Transverse colon (tissue), 4 donors: ENCODE measurements at regions not wholly inside any gene's neighbourhood (a gene's known extent, or its start where the extent isn't known, plus 50 kb on each side); places are given as distances from the start of the nearest gene placed in this dataset.

ENCODE experiments used
- EP300 ChIP-seq: sonication (generic); formaldehyde crosslinking; IDR thresholded peaks from one replicate; pipeline ENCODE4 v1.6.1; 2017; ENCODE audit warnings: antibody characterized with exemption, low read depth
- POLR2A ChIP-seq: fragments of 450-650 bp; IDR thresholded peaks from one replicate; pipeline ENCODE4 v1.6.1; 2016; ENCODE audit warnings: antibody characterized with exemption, mild to moderate bottlenecking, moderate library complexity
- POLR2AphosphoS5 ChIP-seq, 3 donors: sonication (generic); formaldehyde crosslinking; IDR thresholded peaks; one replicate each; pipeline ENCODE4 v1.6.1; 2016; ENCODE audit warnings: antibody characterized with exemption in 3 of 3
- TF ChIP-seq, protein P1 (sequence below), 5 experiments: fragments of 200-600 bp in 3 of 5; fragments of 450-650 bp in 2 of 5; sonication (generic) in 3 of 5; IDR thresholded peaks; 1 replicate in 2 of 5; 2 replicates in 3 of 5; pipeline ENCODE4 v1.5.1; 2016 to 2017; ENCODE audit warnings: antibody characterized with exemption in 5 of 5, inconsistent platforms in 3 of 5, mild to moderate bottlenecking in 2 of 5, moderate library complexity in 1 of 5

DNA sequence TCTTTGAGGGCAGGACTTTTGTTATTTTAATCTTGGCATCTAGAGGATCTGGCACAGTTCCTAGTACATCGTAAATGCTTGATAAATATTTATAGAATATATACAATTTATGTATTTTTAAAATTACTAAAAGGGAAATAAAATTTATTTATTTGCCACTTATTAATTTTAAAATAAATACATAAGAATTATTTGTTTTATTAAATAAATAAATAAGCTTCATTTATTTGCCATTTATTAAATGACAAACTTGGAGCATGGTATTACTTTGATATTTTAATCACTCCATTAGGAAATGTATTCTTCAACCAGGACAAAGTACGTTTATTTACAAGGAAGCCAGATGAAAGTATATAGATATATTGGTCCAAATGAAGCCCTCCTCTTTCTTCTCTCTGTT lies 118.7 kb upstream of the LRIG3 start:
- TF ChIP-seq, protein P1, sequence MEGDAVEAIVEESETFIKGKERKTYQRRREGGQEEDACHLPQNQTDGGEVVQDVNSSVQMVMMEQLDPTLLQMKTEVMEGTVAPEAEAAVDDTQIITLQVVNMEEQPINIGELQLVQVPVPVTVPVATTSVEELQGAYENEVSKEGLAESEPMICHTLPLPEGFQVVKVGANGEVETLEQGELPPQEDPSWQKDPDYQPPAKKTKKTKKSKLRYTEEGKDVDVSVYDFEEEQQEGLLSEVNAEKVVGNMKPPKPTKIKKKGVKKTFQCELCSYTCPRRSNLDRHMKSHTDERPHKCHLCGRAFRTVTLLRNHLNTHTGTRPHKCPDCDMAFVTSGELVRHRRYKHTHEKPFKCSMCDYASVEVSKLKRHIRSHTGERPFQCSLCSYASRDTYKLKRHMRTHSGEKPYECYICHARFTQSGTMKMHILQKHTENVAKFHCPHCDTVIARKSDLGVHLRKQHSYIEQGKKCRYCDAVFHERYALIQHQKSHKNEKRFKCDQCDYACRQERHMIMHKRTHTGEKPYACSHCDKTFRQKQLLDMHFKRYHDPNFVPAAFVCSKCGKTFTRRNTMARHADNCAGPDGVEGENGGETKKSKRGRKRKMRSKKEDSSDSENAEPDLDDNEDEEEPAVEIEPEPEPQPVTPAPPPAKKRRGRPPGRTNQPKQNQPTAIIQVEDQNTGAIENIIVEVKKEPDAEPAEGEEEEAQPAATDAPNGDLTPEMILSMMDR (IDR thresholded peaks at IDR 0.05): no peak
- TF ChIP-seq POLR2AphosphoS5 (IDR thresholded peaks at IDR 0.05) (no peak), EP300 (no peak), POLR2A (no peak)
